Activated CD4-positive, CD25-positive, alpha-beta regulatory T cell treated with anti-CD3 and anti-CD28 coated beads, Interleukin-2, amount 50 U/mL, for 24 hours (primary cell): ENCODE measurements at regions not wholly inside any gene's neighbourhood (a gene's known extent, or its start where the extent isn't known, plus 50 kb on each side); places are given as distances from the start of the nearest gene placed in this dataset.

ENCODE experiments used
- ATAC-seq, 2 donors: fragments of 150-1000 bp; cut with Tn5 transposase; one replicate each; pipeline ENCODE4 v1.10.0; 2021; ENCODE audit warnings: mild to moderate bottlenecking in 1 of 2, moderate library complexity in 1 of 2

- no peak for ATAC-seq
Observed at GRCh38 chr18:47458483-47458882, 207.0 kb upstream of the SKOR2 start.

GRCh38 chr18:47457614-47458013 is 206.2 kb upstream of the SKOR2 start:
- no peak for ATAC-seq

GRCh38 chr18:47453038-47453437 is 201.6 kb upstream of the SKOR2 start:
- no peak for ATAC-seq

GRCh38 chr18:47448956-47449355 is 197.5 kb upstream of the SKOR2 start:
- no peak for ATAC-seq

GRCh38 chr18:47441914-47442313 is 190.5 kb upstream of the SKOR2 start:
- ATAC-seq = no peak

GRCh38 chr18:47438001-47438400 is 186.5 kb upstream of the SKOR2 start:
- ATAC-seq = no peak

GRCh38 chr18:47436871-47437270 is 185.4 kb upstream of the SKOR2 start:
- ATAC-seq = no peak

- ATAC-seq = no peak
Observed at GRCh38 chr18:47434214-47434746, 182.8 kb upstream of the SKOR2 start.

GRCh38 chr18:47427923-47428637 is 176.6 kb upstream of the SKOR2 start:
- ATAC-seq = no peak

GRCh38 chr18:47427072-47427471 is 175.6 kb upstream of the SKOR2 start:
- no peak for ATAC-seq

- ATAC-seq = no peak
Observed at GRCh38 chr18:47425365-47425764, 173.9 kb upstream of the SKOR2 start.

- ATAC-seq = no peak
Observed at GRCh38 chr18:47422524-47422923, 171.1 kb upstream of the SKOR2 start.

- ATAC-seq = no peak
Observed at GRCh38 chr18:47420130-47420529, 168.7 kb upstream of the SKOR2 start.

GRCh38 chr18:47418746-47419145 is 167.3 kb upstream of the SKOR2 start:
- no peak for ATAC-seq

GRCh38 chr18:47417807-47418206 is 166.3 kb upstream of the SKOR2 start:
- ATAC-seq = peak in 1 of 2 donors; percentile 10

- no peak for ATAC-seq
Observed at GRCh38 chr18:47415881-47416280, 164.4 kb upstream of the SKOR2 start.

GRCh38 chr18:47413327-47413726 is 161.9 kb upstream of the SKOR2 start:
- ATAC-seq = no peak

GRCh38 chr18:47412924-47413323 is 161.5 kb upstream of the SKOR2 start:
- no peak for ATAC-seq

GRCh38 chr18:47411159-47411558 is 159.7 kb upstream of the SKOR2 start:
- ATAC-seq = no peak

- ATAC-seq = no peak
Observed at GRCh38 chr18:47410139-47410538, 158.7 kb upstream of the SKOR2 start.

GRCh38 chr18:47409519-47409918 is 158.1 kb upstream of the SKOR2 start:
- ATAC-seq = no peak

- no peak for ATAC-seq
Observed at GRCh38 chr18:47407736-47408135, 156.3 kb upstream of the SKOR2 start.

- no peak for ATAC-seq
Observed at GRCh38 chr18:47404845-47405244, 153.4 kb upstream of the SKOR2 start.

- ATAC-seq = no peak
Observed at GRCh38 chr18:47403949-47404348, 152.5 kb upstream of the SKOR2 start.

- ATAC-seq = no peak
Observed at GRCh38 chr18:47403317-47403716, 151.9 kb upstream of the SKOR2 start.
